ENCODE measurements at regions not wholly inside any gene's neighbourhood (a gene's known extent, or its start where the extent isn't known, plus 50 kb on each side); places are given as distances from the start of the nearest gene placed in this dataset.

DNA sequence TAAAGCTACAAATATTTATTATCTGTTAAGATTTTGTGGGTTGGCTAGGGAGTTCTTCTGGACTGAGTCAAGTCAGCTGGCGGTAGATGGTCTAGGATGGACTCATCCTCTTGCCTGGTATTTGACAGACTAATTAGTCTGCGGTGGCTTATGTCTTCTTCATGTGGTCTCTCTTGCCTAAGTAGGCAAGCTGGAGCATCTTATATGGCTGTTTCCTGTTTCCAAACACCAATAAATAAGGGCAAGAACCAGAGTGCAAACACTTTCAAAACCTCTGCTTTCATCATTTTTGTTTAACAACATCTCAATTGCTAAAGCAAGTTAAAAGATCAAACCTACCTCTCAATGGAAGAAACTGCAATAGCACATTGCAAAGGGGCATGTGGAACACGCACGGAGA lies 484.8 kb downstream of the PTPRC start:
- no peak for DNase-seq
- TF ChIP-seq CTCF (IDR thresholded peaks at IDR 0.05; ENCODE audit: low read depth, low read length), result no peak
- no peaks in the 10 kb centered on the region for H3K36me3 ChIP-seq
- no peak overlapping the region for H3K27ac ChIP-seq
- H3K27me3 ChIP-seq (ENCODE audit: insufficient read depth, low read depth, severe bottlenecking), result no peaks in the 10 kb centered on the region
- no peaks in the 10 kb centered on the region for H3K9me3 ChIP-seq (ENCODE audit: severe bottlenecking)
- no peak overlapping the region for H3K4me3 ChIP-seq (ENCODE audit: low read depth, low read length)

GRCh38 chr1:199124351-199124750 lies 485.5 kb downstream of the PTPRC start:
- no peaks in the 10 kb centered on the region for H3K9me3 ChIP-seq (ENCODE audit: severe bottlenecking)
- no peak overlapping the region for H3K4me3 ChIP-seq (ENCODE audit: low read depth, low read length)
- DNase-seq, result no peak
- no peaks in the 10 kb centered on the region for H3K36me3 ChIP-seq
- no peaks in the 10 kb centered on the region for H3K27me3 ChIP-seq (ENCODE audit: insufficient read depth, low read depth, severe bottlenecking)
- H3K27ac ChIP-seq, result no peak overlapping the region
- no peak for TF ChIP-seq CTCF (IDR thresholded peaks at IDR 0.05; ENCODE audit: low read depth, low read length)

DNA sequence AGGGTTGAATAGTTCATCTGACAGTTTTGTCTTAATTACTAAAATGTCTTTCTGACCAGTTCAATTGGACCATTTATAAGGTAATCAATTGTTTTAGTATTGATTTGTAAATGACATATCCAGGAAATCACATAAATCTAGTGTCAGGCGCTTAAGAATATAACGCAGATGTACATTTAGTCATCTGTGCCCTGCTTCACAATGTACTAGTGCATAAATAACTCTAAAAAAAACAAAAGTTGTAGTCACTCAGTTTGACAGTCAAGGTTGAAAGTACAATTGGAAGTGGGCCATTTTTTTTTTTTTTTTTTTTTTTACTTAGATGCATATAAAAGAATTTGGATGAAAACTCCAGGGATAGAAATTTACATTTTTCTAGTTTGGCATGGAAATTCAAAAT lies 490.4 kb downstream of the PTPRC start:
- no peak overlapping the region for H3K27ac ChIP-seq
- H3K36me3 ChIP-seq, result no peaks in the 10 kb centered on the region
- H3K9me3 ChIP-seq (ENCODE audit: severe bottlenecking), result no peaks in the 10 kb centered on the region
- H3K27me3 ChIP-seq (ENCODE audit: insufficient read depth, low read depth, severe bottlenecking), result no peaks in the 10 kb centered on the region
- H3K4me3 ChIP-seq (ENCODE audit: low read depth, low read length), result no peak overlapping the region
- no peak for TF ChIP-seq CTCF (IDR thresholded peaks at IDR 0.05; ENCODE audit: low read depth, low read length)
- no peak for DNase-seq

- no peak for DNase-seq
- Histone ChIP-seq H3K9me3 (ENCODE audit: severe bottlenecking) (no peaks in the 10 kb centered on the region), H3K27ac (no peak overlapping the region), H3K4me3 (ENCODE audit: low read depth, low read length) (no peak overlapping the region), H3K36me3 (no peaks in the 10 kb centered on the region), H3K27me3 (ENCODE audit: insufficient read depth, low read depth, severe bottlenecking) (no peaks in the 10 kb centered on the region)
- no peak for TF ChIP-seq CTCF (IDR thresholded peaks at IDR 0.05; ENCODE audit: low read depth, low read length)
Measured at GRCh38 chr1:199132006-199132405, 493.2 kb downstream of the PTPRC start.

DNA sequence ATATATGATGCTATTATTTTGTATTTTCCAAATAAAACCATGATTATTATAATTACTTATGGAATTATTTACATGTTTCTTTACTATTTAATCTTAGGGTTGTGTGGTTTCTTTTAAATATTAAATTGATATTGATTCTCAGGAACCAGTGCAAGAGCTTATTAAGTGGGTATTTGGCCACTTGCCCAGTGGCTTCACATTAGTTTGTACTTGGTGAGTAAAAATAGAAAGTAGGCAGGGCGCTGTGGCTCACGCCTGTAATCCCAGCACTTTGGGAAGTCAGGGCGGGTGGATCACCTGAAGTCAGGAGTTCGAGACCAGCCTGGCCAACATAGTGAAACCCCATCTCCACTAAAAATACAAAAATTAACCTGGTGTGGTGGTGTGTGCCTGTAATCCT lies 497.1 kb downstream of the PTPRC start:
- Histone ChIP-seq H3K36me3 (no peaks in the 10 kb centered on the region), H3K9me3 (ENCODE audit: severe bottlenecking) (no peaks in the 10 kb centered on the region), H3K27me3 (ENCODE audit: insufficient read depth, low read depth, severe bottlenecking) (no peaks in the 10 kb centered on the region), H3K27ac (no peak overlapping the region), H3K4me3 (ENCODE audit: low read depth, low read length) (no peak overlapping the region)
- TF ChIP-seq CTCF (IDR thresholded peaks at IDR 0.05; ENCODE audit: low read depth, low read length), result no peak
- DNase-seq, result no peak

DNA sequence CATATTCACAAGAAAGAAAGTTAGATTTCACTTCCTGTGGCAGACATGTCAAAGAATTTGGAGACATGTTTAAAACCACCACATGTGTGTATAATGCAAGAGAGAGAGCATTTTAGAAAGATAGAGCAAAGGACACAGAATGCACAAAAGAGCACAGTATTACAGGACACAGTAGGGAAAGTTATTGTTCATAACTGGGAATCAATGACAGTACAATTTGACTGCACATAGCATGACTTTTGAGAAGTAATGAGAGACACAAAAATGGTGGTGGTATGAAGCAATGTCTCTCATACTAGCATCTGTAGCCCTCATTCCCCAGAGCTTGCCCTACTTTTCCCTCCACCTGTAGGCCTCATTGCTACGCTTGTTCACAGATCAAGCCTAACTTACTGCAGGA lies 499.2 kb downstream of the PTPRC start:
- DNase-seq, result no peak
- Histone ChIP-seq H3K4me3 (ENCODE audit: low read depth, low read length) (no peak overlapping the region), H3K36me3 (no peaks in the 10 kb centered on the region), H3K27ac (no peak overlapping the region), H3K27me3 (ENCODE audit: insufficient read depth, low read depth, severe bottlenecking) (no peaks in the 10 kb centered on the region), H3K9me3 (ENCODE audit: severe bottlenecking) (no peaks in the 10 kb centered on the region)
- TF ChIP-seq CTCF (IDR thresholded peaks at IDR 0.05; ENCODE audit: low read depth, low read length), result no peak
